T-helper 2 cell treated with Interferon-gamma antibody and Interleukin-4, amounts not matched to agents 5 μg/mL and 100 μg/mL, for 36 hours (primary cell): ENCODE measurements at regions not wholly inside any gene's neighbourhood (a gene's known extent, or its start where the extent isn't known, plus 50 kb on each side); places are given as distances from the start of the nearest gene placed in this dataset.

Source experiments
- DNase-seq: peaks from one replicate; pipeline ENCODE4 v3.0.0; 2021; ENCODE audit warnings: low spot score
- H3K27ac Mint-ChIP-seq: one replicate; pipeline ENCODE4 v1.8.0; 2021; ENCODE audit warnings: mild to moderate bottlenecking, mixed read lengths
- H3K27me3 Mint-ChIP-seq: one replicate; pipeline ENCODE4 v1.8.0; 2021; ENCODE audit warnings: low read depth, mixed read lengths
- H3K36me3 Mint-ChIP-seq: one replicate; pipeline ENCODE4 v1.8.0; 2021; ENCODE audit warnings: low read depth, mixed read lengths
- H3K4me1 Mint-ChIP-seq: one replicate; pipeline ENCODE4 v1.8.0; 2021; ENCODE audit warnings: low read depth, mixed read lengths
- H3K4me3 Mint-ChIP-seq: one replicate; pipeline ENCODE4 v1.8.0; 2022; ENCODE audit warnings: mild to moderate bottlenecking, moderate library complexity, mixed read lengths
- H3K9me3 Mint-ChIP-seq: one replicate; pipeline ENCODE4 v1.8.0; 2021; ENCODE audit warnings: mixed read lengths

GRCh38 chr4:23630110-23630509, 259.7 kb downstream of the PPARGC1A start:
- Mint-ChIP-seq H3K36me3 (no peaks in the 10 kb centered on the region), H3K4me1 (no peaks in the 10 kb centered on the region), H3K4me3 (no peak overlapping the region), H3K9me3 (no peaks in the 10 kb centered on the region), H3K27ac (no peak overlapping the region), H3K27me3 (no peaks in the 10 kb centered on the region)
- no peak for DNase-seq

- no peaks in the 10 kb centered on the region for H3K27me3 Mint-ChIP-seq
- no peak for DNase-seq
- H3K4me1 Mint-ChIP-seq, result no peaks in the 10 kb centered on the region
- H3K27ac Mint-ChIP-seq, result no peak overlapping the region
- H3K36me3 Mint-ChIP-seq, result no peaks in the 10 kb centered on the region
- no peak overlapping the region for H3K4me3 Mint-ChIP-seq
- no peaks in the 10 kb centered on the region for H3K9me3 Mint-ChIP-seq
Measured at GRCh38 chr4:23629421-23629820, 260.4 kb downstream of the PPARGC1A start.

DNA sequence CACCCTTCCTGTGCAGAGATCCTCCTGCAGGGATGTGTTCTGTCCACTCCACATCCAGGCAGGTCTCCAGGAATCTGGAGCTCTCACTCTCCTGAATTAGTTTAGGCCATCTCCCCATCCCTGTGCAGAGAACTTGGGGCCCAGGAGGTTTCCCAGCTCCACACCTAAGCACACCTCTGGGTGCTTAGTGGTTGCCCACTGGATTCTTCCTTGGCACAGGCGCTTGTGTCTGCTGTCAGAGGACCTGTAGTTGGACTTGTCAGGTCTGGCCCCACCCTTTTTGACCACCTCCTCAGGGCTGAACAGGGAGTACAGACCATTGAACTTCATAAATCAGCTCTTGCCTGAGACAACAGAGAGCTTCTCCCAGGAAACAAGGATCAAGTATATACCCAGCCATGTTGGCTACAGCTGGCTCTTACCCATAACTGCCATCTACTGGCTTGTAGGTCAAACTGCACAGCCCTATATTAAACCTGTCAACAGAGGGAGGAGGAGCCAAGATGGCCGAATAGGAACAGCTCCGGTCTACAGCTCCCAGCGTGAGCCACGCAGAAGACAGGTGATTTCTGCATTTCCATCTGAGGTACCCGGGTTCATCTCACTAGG, 275.5 kb downstream of the PPARGC1A start:
- no peaks in the 10 kb centered on the region for H3K9me3 Mint-ChIP-seq
- no peak overlapping the region for H3K27ac Mint-ChIP-seq
- no peaks in the 10 kb centered on the region for H3K36me3 Mint-ChIP-seq
- H3K4me1 Mint-ChIP-seq, result no peaks in the 10 kb centered on the region
- no peak for DNase-seq
- no peak overlapping the region for H3K4me3 Mint-ChIP-seq
- H3K27me3 Mint-ChIP-seq, result no peaks in the 10 kb centered on the region

DNA sequence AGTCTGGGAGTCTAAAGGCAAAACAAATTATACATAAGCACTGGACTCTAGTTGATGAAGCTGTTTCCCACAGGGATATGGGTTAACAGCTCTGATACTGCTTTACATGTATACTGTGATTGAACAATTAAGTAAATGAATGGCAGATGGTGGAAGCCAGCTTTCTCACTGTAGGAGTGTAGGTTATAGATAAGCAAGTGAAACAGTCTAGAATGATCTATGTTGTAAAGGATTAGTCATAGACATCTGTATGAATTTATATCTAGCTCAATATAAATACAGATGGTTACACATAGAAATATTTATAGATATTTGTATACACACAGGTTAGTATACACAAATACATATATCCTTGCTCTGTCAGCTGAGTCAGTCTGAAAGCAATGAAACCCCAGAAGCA, 276.1 kb downstream of the PPARGC1A start:
- DNase-seq, result no peak
- Mint-ChIP-seq H3K4me1 (no peaks in the 10 kb centered on the region), H3K9me3 (no peaks in the 10 kb centered on the region), H3K4me3 (no peak overlapping the region), H3K27me3 (no peaks in the 10 kb centered on the region), H3K27ac (no peak overlapping the region), H3K36me3 (no peaks in the 10 kb centered on the region)

DNA sequence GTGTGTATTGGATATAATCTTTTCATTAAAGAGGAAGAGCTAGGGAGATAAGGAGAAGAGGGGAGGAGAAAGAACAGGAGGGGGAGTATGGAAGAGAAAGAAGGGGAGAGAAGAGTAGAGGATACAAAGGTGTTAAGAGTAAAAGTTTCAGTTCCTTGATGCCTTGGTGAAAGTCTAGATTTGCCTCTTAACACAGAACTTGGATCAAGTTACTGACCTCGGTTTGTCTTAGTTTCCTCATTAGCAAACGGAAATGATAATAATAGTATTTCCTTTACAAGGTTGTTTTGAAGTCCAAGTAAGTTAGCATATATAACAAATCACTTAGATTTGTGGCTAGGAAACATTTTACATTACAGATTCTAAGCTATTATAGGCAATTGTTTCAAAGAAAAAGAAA, 287.1 kb downstream of the PPARGC1A start:
- H3K4me1 Mint-ChIP-seq, result no peaks in the 10 kb centered on the region
- no peaks in the 10 kb centered on the region for H3K36me3 Mint-ChIP-seq
- H3K27ac Mint-ChIP-seq, result no peak overlapping the region
- H3K4me3 Mint-ChIP-seq, result no peak overlapping the region
- H3K27me3 Mint-ChIP-seq, result no peaks in the 10 kb centered on the region
- H3K9me3 Mint-ChIP-seq, result no peaks in the 10 kb centered on the region
- no peak for DNase-seq

DNA sequence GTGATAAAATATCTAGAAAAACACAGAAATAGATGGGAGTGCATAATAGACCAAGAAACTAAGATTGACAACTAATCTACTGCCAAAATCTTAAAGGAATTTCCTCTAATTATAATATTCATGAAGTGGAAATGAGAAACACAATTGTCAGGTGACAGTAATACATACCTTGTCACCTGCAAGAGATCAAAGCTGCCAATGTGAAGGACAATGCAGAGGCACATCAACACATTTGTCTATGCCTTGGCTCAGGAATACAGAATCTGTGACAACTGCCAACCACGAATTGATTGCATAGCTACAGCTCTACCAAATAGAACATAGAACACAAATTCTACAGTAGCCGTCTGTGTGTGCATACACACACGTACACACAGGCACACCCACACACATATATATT, 295.7 kb downstream of the PPARGC1A start:
- DNase-seq, result no peak
- no peaks in the 10 kb centered on the region for H3K27me3 Mint-ChIP-seq
- no peak overlapping the region for H3K27ac Mint-ChIP-seq
- peaks cover 4% of the 10 kb centered on the region for H3K9me3 Mint-ChIP-seq
- H3K4me1 Mint-ChIP-seq, result no peaks in the 10 kb centered on the region
- no peak overlapping the region for H3K4me3 Mint-ChIP-seq
- no peaks in the 10 kb centered on the region for H3K36me3 Mint-ChIP-seq

- no peaks in the 10 kb centered on the region for H3K27me3 Mint-ChIP-seq
- H3K9me3 Mint-ChIP-seq, result peaks cover 4% of the 10 kb centered on the region
- H3K4me3 Mint-ChIP-seq, result no peak overlapping the region
- H3K4me1 Mint-ChIP-seq, result no peaks in the 10 kb centered on the region
- no peak for DNase-seq
- H3K36me3 Mint-ChIP-seq, result no peaks in the 10 kb centered on the region
- no peak overlapping the region for H3K27ac Mint-ChIP-seq
Measured at GRCh38 chr4:23590431-23590830, 299.4 kb downstream of the PPARGC1A start.

- no peak overlapping the region for H3K4me3 Mint-ChIP-seq
- H3K36me3 Mint-ChIP-seq, result no peaks in the 10 kb centered on the region
Measured at GRCh38 chr4:23584024-23584423, 305.8 kb downstream of the PPARGC1A start.

DNA sequence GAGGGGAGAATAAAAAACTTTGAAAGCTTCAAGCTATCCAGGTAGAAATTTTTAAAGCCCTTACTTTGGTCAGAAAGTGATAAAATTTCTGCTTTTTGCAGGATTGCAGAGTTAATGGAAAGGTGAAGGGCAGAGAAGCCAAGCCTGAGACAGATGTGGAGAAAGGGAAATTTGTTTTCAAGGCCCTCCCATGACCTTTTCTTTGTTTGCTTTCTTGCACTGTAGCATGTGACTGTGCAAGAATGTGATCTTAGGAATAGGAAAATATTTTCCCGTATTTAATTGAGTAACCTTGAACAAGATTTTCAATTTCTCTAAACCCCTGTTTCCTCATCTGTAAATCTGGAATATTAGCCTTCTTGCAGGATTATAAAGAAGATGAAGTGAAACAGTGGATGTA, 307.2 kb downstream of the PPARGC1A start:
- DNase-seq, result no peak
- no peaks in the 10 kb centered on the region for H3K9me3 Mint-ChIP-seq
- no peaks in the 10 kb centered on the region for H3K27me3 Mint-ChIP-seq
- H3K27ac Mint-ChIP-seq, result no peak overlapping the region
- no peaks in the 10 kb centered on the region for H3K4me1 Mint-ChIP-seq
- no peak overlapping the region for H3K4me3 Mint-ChIP-seq
- no peaks in the 10 kb centered on the region for H3K36me3 Mint-ChIP-seq

More at GRCh38 chr4:23584024-23584423, 305.8 kb downstream of the PPARGC1A start:
- Mint-ChIP-seq H3K27ac (no peak overlapping the region), H3K27me3 (no peaks in the 10 kb centered on the region), H3K9me3 (no peaks in the 10 kb centered on the region), H3K4me1 (no peaks in the 10 kb centered on the region)
- no peak for DNase-seq

GRCh38 chr4:23579166-23579565, 310.7 kb downstream of the PPARGC1A start:
- no peaks in the 10 kb centered on the region for H3K9me3 Mint-ChIP-seq
- H3K27me3 Mint-ChIP-seq, result no peaks in the 10 kb centered on the region
- H3K4me3 Mint-ChIP-seq, result no peak overlapping the region
- no peaks in the 10 kb centered on the region for H3K4me1 Mint-ChIP-seq
- H3K36me3 Mint-ChIP-seq, result no peaks in the 10 kb centered on the region
- no peak overlapping the region for H3K27ac Mint-ChIP-seq
- no peak for DNase-seq

DNA sequence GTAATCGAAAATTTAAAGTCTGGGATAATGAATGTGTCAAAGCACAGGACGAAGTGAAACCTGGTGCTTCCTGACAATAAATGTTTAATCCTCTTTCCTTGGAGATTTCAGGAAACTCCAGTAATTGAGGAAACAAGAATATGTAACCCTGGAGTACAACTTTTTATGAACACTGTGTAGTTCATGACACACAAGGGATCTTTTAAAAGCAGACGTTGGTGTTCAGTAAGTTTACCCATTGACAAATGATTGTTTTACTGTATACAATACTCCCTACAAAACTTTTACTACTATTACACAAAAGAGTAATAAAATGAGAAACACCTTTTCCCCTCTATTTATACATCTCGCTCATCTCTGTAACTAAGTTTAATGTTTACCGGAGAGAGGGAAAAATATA, 312.4 kb downstream of the PPARGC1A start:
- H3K4me3 Mint-ChIP-seq, result no peak overlapping the region
- H3K4me1 Mint-ChIP-seq, result no peaks in the 10 kb centered on the region
- H3K36me3 Mint-ChIP-seq, result no peaks in the 10 kb centered on the region
- H3K9me3 Mint-ChIP-seq, result no peaks in the 10 kb centered on the region
- no peaks in the 10 kb centered on the region for H3K27me3 Mint-ChIP-seq
- no peak for DNase-seq
- no peak overlapping the region for H3K27ac Mint-ChIP-seq

DNA sequence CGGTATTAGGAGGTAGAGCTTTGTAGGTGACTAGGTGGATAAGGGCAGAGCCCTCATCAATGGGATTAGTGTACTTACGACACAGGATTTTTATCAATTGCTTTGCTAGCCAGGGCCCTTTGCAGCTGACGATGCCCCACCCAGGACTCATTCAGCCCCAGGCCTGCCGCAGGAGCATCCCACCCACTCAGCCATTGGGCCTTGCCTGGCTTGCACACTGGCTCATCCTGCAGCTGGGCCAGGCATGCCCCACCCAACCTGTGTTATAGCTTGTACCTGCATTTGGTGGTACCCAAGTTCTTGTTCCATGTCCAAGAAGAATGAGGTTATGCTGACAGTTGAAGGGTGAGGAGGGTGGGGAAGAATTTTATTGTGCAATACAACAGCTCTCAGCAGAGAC, 317.5 kb downstream of the PPARGC1A start:
- H3K27me3 Mint-ChIP-seq, result no peaks in the 10 kb centered on the region
- no peak overlapping the region for H3K27ac Mint-ChIP-seq
- no peaks in the 10 kb centered on the region for H3K36me3 Mint-ChIP-seq
- no peaks in the 10 kb centered on the region for H3K4me1 Mint-ChIP-seq
- H3K4me3 Mint-ChIP-seq, result no peak overlapping the region
- DNase-seq, result no peak
- no peaks in the 10 kb centered on the region for H3K9me3 Mint-ChIP-seq

GRCh38 chr4:23567338-23567737, 322.5 kb downstream of the PPARGC1A start:
- no peaks in the 10 kb centered on the region for H3K9me3 Mint-ChIP-seq
- no peaks in the 10 kb centered on the region for H3K36me3 Mint-ChIP-seq

GRCh38 chr4:23560748-23561147, 329.1 kb downstream of the PPARGC1A start:
- Mint-ChIP-seq H3K4me3 (no peak overlapping the region), H3K27me3 (no peaks in the 10 kb centered on the region), H3K27ac (no peak overlapping the region), H3K9me3 (no peaks in the 10 kb centered on the region), H3K4me1 (no peaks in the 10 kb centered on the region), H3K36me3 (no peaks in the 10 kb centered on the region)
- no peak for DNase-seq

More at GRCh38 chr4:23567338-23567737, 322.5 kb downstream of the PPARGC1A start:
- H3K27me3 Mint-ChIP-seq, result no peaks in the 10 kb centered on the region
- no peaks in the 10 kb centered on the region for H3K4me1 Mint-ChIP-seq
- no peak overlapping the region for H3K4me3 Mint-ChIP-seq
- no peak overlapping the region for H3K27ac Mint-ChIP-seq
- no peak for DNase-seq

GRCh38 chr4:23558101-23558500, 331.7 kb downstream of the PPARGC1A start:
- DNase-seq, result no peak
- no peaks in the 10 kb centered on the region for H3K9me3 Mint-ChIP-seq
- H3K4me1 Mint-ChIP-seq, result no peaks in the 10 kb centered on the region
- no peaks in the 10 kb centered on the region for H3K36me3 Mint-ChIP-seq
- H3K4me3 Mint-ChIP-seq, result no peak overlapping the region
- H3K27me3 Mint-ChIP-seq, result no peaks in the 10 kb centered on the region
- H3K27ac Mint-ChIP-seq, result no peak overlapping the region
